PFSK-1 (cell line): ENCODE measurements at regions not wholly inside any gene's neighbourhood (a gene's known extent, or its start where the extent isn't known, plus 50 kb on each side); places are given as distances from the start of the nearest gene placed in this dataset.

Experiments used
- POLR2AphosphoS5 ChIP-seq: IDR thresholded peaks from 2 replicates; pipeline ENCODE4 v1.6.1; 2012; ENCODE audit warnings: low read depth, mild to moderate bottlenecking, control low read depth, low read length, moderate library complexity
- REST ChIP-seq, 2 experiments: IDR thresholded peaks; 2 replicates each; pipeline versions ENCODE4 v1.6.1 to v1.8.0; 2011 to 2012; ENCODE audit warnings: low read depth in 2 of 2, low read length in 2 of 2, control low read depth in 1 of 2, inconsistent platforms in 1 of 2, mild to moderate bottlenecking in 1 of 2, moderate library complexity in 1 of 2; ENCODE audit not compliant: insufficient read depth in 1 of 2
- SIN3A ChIP-seq: IDR thresholded peaks from 2 replicates; pipeline ENCODE4 v1.6.1; 2012; ENCODE audit warnings: mild to moderate bottlenecking, low read length, moderate library complexity, borderline replicate concordance; ENCODE audit not compliant: insufficient read depth
- TAF1 ChIP-seq: IDR thresholded peaks from 2 replicates; pipeline ENCODE4 v1.6.1; 2012; ENCODE audit warnings: low read length, control low read depth, borderline replicate concordance; ENCODE audit not compliant: insufficient read depth

- no peak for TF ChIP-seq POLR2AphosphoS5
- TF ChIP-seq TAF1, result no peak
- TF ChIP-seq REST (IDR thresholded peaks at IDR 0.05; ENCODE audit: insufficient read depth in 1 of 2, low read depth in 2 of 2, low read length in 2 of 2), result no peak
- no peak for TF ChIP-seq SIN3A
Observed at GRCh38 chr9:592225-592624, 249.3 kb upstream of the DMRT1 start.
